ENCODE measurements at regions not wholly inside any gene's neighbourhood (a gene's known extent, or its start where the extent isn't known, plus 50 kb on each side); places are given as distances from the start of the nearest gene placed in this dataset.
"Not testable (repeated sequence)": the region's sequence is repeated elsewhere in the genome, so short reads cannot be mapped to it uniquely, and the experiment has no call there.

DNA sequence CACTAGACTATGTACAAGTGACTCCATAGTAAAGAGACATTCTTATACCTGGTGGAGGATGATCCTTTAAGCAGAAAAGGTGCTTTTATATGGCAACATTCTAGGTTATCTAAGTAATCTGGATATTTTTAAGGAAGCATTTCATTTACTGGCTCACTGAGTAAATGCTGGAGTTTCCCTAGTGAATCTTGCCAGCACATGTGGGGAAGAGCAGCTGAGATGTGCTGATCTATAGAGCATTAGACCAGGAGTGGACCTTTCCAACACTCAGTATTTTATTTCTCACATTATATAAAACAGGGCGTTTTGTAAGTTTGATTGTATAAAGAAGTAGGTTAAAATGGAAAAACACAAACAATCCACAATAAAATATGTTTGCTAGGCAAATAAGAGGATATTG lies 478.5 kb downstream of the ATP23 start:
- no peak for DNase-seq (ENCODE audit: low spot score)

DNA sequence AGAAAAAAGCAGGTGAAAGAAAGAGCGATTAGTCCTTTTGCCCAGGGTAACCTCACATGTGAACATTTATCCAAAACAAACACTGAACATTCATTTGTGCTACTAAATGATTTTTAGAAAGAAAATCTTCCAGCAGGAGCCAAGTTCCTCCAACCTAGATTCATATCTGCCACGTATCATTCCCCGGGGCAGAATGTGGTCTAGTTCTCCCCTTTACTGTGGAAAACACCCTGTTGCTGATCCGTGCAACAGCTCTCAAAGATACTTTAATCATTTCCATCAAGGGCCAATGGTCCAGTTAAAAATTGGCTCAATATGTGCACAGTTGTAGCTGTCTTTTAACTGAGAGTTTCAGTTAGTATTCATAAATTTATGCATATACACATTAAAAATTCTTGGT lies 479.1 kb downstream of the ATP23 start:
- DNase-seq (ENCODE audit: low spot score) = no peak

DNA sequence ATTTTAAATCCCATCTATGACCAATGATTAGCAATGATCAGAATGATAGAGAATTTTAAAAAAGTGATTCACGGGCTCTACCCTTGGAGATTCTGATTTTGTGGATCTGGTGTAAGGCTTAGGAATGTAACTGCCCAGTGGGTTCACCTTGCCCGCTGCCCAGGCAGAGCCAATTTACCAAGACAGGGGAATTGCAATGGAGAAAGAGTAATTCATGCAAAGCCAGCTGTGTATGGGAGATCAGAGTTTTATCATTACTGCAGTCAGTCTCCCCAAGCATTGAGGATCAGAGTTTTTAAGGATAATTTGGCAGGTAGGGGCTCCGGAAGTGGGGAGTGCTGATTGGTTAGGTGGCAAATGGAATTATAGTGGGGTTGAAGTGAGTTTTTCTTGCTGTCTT lies 480.6 kb downstream of the ATP23 start:
- no peak for DNase-seq (ENCODE audit: low spot score)

DNA sequence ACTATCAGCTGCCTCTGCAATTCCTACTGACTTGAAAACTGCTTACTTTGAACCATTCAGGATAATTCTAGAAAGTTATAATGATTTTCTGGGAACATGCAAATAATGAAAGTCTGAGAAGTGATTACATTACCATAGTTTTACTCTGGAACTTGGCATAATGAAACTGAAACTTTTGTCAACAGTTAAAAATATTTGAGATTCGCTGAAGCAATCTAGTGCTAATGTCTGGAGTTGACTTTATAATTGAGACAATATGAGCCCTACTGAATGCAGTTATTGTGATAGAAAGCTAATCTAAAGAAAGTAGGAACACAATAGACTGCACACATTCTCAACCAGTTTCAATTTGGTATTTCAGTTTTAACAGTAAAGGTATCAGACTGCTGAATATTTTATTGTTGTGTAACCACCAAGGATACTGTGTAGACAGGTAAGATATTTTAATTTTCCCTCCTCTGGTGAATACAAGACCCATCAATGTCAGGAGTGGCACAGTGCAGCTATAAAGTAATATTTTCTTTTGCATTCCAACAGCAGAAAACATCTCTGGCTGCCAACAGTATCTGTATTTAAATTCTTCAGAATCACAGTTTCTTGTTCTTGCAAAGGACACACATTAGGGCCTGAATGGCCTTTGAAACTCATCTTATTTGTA lies 483.5 kb downstream of the ATP23 start:
- DNase-seq (ENCODE audit: low spot score) = no peak

DNA sequence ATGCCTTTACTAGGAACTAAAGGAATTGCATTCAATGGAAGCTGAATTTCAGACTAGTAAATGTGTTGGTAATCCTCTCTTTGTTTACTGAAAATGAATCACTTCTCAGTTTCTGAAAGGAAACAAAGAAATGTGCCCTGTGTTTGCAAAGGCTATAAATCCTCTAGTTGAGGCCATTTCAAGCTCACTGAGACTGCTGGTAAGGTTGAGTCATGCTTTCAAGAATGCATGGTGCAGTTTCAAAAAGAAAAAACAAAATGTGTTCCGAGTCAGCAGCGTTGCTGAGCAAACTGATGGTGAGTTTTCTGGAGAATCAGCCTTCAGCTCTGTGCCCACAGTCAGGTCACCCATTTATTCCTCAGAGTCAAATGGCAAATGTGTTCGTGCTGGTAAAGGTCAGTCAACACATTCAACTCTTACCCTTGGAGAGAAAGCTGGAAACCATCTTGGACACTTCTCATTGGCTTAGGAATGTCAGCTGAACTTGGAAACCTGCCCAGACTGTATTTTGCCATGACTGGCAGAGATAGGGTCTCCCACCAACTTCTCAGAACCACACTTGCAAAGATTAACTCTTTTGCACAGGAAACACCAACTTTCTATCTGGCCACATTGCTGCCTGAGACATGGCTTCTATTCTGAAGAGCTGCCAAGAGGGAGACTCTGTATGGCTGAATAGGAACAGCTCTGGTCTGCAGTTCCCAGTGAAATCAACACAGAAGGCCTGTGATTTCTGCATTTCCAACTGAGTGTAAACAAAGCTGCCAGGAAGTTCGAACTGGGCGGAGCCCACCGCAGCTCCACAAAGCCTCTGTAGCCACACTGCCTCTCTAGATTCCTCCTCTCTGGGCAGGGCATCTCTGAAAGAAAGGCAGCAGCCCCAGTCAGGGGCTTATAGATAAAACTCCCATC lies 484.4 kb downstream of the ATP23 start:
- DNase-seq (ENCODE audit: low spot score) = peak; percentile 47

DNA sequence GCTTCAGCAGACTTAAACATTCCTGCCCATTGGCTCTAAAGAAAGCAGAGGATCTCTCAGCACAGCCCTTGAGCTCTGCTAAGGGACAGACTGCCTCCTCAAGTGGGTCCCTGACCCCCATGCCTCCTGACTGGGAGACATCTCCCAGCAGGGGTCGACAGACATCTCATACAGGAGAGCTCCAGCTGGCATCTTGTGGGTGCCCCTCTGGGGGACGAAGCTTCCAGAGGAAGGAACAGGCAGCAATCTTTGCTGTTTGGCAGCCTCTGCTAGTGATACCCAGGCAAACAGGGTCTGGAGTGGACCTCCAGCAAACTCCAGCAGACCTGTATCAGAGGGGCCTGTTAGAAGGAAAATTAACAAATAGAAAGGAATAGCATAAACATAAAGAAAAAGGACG lies 485.1 kb downstream of the ATP23 start:
- not testable (repeated sequence) for DNase-seq (ENCODE audit: low spot score)

DNA sequence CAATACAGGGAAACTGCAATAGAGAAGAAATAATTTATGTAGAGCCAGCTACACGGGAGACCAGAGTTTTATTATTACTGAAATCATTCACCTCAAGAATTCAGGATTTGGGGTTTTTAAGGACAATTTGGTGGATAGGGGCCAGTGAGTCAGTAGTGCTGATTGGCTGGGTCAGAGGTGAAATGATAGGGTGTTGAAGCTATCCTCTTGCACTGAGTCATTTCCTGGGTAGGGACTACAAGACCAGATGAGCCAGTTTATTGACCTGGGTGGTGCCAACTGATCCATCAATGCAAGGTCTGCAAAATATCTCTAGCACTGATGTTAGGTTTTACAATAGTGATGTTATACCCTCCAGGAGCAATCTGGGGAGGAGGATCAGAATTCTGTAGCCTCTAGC lies 486.3 kb downstream of the LRIG3 start:
- DNase-seq (ENCODE audit: low spot score) = no peak

DNA sequence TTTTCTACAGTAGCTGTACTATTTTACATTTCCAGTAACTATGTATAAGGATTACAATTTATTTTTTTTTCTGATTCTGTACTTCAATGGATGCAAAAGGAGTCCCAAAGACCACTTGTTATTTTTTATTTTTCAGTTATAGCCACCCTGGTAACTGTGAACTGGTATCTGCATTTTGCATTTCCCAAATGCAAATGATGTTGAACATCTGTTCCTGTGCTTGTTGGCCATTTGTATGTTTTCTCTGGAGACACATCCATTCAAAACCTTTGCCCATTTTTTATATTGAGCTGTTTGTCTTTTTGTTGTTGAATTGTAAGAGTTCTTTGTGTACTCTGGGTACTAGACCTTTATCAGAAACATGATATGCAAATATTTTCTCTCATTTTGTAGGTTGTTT lies 485.6 kb downstream of the LRIG3 start:
- no peak for DNase-seq (ENCODE audit: low spot score)

DNA sequence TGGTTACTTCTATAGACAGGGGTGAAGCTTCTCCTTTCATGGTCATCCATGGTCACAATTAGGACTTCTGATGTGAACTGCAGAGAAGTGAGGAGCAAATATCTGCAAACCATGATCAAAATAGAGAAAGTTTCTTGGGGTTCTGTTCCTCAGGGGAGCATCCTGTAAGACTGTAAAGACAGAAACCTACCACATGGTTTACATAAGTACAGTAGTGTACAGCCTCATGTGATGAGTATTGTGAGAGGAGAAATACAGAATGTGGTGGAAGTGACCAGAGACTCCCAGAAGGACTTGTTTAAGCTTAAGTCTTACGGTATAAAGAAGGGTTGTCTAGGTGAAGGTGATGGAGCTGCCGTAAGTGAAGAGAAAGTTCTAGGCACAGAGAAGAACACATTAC lies 484.7 kb downstream of the LRIG3 start:
- DNase-seq (ENCODE audit: low spot score) = no peak

DNA sequence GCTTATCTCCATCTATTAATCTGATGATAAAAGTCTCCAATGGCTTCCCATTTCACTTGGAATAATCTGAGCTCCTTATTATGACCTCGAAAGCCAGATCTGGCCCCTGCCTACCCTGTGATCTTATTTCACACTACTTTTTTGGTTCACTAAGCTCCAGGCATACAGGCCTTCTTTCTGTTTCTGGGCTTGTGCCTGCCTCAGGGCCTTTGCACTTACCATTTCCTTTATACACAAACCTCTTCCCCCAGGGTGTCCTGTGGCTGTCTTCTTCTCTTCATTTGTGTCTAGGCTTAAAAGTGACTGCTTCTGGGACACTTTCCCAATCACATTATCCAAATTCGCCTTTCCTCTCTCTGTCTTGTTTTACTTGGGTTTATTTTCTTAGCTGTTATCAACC lies 478.8 kb downstream of the LRIG3 start:
- DNase-seq (ENCODE audit: low spot score) = no peak

DNA sequence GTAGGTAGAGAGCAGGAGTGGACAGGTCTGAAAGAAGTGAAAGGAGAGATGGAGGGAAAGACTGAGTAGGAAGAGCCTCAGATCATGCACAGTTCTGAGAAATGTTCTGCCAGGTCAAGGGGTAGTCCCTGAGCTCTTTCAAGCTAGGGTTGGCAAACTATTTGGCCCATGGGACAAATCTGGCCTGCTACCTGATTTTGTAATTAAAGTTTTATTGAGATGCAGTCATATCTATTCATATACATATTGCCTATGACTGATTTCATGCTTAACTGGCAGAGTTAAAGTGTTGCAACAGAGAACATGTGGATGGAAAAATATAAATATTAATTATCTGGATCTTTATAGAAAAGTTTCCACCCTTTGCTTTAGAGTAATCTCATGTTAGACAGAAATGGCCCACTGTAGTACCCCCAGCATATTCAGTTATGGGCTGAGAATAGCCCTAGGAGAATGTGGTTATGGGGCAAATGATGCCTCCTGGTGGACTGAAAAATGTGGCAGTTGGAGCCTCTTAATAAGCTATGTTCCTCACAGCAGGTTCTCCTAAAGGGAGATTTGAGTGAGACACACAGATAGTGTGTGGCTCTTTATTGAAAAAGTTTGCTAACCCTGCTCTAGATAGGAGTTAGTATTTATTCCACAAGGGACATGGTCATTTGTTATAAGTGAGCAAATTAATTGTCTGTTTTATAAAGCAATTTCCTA lies 476.9 kb downstream of the LRIG3 start:
- no peak for DNase-seq (ENCODE audit: low spot score)

DNA sequence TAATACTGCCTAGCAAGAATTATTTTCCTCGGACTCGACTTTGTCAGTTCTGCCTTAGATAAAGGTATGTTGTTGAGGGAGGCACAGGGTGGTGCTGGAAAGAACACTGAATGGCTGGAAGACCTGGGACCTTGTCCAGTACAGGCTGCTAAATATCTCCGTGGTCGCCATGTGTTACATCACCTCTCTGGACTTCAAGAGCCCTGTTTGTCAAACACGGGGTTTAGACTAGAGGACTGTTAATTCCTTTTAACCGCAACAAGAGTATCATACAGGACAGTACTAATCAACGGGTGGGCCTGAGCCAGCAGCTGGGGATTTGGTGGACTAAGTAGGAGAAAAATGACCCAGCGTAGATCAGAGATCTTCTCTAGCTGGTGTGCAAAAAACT lies 476.3 kb downstream of the LRIG3 start:
- no peak for DNase-seq (ENCODE audit: low spot score)

DNA sequence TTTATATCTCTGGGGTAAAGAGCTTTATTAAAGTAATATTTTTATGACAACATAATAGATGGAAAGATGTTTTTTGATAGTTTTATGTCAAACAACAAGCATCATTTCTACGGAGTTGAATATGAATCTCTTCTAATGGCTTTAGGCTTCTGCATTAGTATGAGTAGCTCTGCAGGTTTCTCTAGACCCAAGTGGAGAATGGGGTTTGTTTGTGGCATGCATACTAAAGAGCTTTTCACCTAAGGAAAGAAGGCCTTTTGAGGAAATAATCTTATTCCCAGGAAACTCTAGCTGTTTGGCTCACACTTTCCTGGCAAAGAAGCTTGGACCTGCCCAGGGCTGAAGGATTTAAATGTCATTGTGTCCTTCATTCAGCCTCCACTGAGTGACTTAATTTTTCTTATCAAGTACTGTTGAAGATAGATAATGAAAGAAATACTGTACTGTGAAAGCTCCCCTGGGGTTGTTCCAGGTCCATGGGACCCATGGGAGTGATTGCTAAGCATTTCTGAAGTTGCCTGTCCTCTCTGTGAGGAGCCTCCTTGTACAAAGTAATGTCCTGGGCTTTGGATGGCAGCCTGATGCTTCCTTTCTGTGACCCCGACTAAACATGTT lies 469.3 kb downstream of the LRIG3 start:
- no peak for DNase-seq (ENCODE audit: low spot score)

DNA sequence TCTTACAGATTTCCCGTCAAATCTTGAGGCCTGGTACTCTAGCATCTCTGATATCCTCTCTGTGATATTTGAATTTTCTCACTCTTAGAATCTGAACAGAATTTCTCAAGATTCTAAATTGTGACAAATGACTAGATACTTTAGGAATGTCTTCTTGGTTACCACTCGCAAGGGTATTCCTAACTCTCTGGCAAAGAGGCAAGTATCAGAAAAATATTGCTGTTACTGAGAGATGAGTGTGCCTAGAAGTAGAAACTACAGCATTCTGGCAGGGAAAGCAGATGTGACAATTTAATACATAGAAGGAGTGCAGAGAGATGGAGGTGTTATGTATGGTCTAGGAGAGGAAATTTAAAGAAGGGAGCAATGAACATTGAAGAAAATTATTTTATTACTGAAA lies 467.8 kb downstream of the LRIG3 start:
- DNase-seq (ENCODE audit: low spot score) = no peak

DNA sequence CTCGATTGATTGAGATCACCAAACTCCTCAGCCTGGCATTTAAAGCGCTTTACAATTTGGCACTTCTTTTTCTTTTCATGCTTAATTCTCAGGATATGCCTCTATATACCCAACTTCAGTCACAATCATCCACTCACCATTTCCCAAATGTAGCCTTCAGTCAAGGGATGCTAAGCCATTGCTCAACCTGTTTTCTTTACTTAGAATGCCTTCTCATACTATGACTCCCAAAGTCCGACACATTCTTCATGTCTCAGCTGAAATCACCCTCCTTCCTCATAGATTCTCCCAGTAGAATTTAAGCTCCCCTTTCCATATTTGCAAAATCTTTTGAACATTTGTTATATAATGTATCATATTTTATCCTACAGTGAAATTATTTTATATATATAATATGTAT lies 467.0 kb downstream of the LRIG3 start:
- DNase-seq (ENCODE audit: low spot score) = no peak

DNA sequence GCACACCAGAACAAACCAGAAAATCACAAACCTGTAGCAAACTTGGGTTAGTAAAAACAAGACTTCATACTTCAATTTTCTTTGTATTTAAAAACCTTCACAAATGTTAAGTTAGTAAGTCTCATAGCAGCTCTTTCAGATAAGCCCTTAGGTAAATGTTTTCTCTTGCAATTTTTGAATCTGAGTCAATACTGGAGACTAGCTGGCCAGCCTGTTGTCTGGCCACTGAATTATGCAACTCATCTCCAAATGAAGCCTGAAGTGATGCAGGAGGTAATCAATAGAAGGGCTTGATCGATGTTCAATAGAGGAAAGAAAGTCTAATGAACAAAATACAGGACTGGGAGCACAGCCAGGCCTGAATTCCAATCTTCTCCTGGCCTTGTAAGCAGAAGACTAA lies 465.2 kb downstream of the LRIG3 start:
- no peak for DNase-seq (ENCODE audit: low spot score)

DNA sequence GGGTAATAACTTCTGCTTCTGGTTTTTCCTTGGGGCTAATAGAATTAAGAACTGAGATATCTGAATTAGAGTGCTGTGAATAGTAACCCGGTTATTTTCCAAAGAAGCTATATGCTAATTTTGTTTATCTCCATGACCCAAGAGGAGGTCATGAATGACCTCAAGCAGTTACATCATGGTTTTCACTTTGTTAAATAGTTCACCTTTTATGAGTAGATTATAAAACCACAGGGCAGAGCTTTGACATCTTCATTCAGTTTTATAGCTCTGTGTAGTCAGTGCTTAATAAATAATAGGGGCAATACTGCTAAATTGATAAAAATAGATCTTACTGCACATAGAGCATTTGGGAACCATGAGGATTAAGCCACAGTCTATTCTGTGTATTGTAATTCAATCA lies 462.2 kb downstream of the LRIG3 start:
- DNase-seq (ENCODE audit: low spot score) = no peak

DNA sequence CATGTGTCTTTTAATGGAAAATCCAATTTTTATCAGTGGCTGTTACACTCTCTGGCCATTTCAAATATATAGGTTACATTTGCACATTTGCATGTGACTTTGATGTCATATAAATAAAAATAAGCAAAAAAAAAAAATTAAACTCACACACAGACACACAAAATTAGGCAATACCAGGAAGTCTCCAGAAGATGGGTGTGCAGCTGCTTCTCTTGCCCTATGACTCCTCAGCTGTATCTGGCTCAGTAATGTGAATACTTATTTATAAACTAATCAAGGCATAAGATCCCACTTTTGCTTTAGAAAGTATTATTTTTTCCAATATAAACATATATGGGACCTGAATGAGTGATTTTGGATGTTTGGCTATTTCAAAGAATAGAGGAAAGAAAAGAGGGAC lies 461.1 kb downstream of the LRIG3 start:
- DNase-seq (ENCODE audit: low spot score) = no peak

DNA sequence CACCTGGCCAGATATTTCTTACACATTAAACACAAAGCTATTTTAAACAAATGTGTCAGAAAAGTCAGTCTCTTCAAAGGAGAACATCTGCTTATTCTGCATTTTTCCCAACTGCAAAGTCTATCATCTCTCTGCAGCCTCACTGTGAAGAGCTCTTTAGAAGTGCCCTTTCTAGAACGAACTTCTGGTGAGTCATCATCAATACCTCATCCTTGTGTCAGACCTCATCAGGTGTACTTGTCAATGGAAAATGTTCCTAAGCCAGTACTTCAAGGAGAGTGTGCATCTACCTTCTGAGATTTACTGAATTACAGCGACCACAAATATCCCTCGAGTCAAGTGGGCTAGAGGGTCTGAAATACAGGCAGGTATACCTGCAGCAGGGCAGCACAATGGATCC lies 457.3 kb downstream of the LRIG3 start:
- DNase-seq (ENCODE audit: low spot score) = no peak

DNA sequence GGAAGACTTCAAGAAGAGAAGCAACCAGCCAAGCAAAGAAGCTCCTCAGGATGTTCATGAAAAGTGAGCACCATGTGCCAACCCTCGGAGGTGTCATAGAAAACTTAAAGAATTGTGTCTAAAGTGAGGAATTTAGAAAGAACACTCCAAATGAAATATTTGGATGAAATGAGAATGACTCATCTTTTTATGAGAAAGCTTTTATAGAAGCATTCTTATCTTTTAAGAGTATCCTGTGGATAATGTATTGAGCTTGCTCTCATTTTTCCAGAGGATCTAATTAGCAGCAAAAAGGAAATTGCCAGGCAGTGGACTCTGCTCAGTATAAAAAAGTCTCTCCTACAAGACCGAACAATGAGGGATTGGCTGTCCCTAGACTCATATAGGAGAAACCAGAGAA lies 454.9 kb downstream of the LRIG3 start:
- DNase-seq (ENCODE audit: low spot score) = no peak

DNA sequence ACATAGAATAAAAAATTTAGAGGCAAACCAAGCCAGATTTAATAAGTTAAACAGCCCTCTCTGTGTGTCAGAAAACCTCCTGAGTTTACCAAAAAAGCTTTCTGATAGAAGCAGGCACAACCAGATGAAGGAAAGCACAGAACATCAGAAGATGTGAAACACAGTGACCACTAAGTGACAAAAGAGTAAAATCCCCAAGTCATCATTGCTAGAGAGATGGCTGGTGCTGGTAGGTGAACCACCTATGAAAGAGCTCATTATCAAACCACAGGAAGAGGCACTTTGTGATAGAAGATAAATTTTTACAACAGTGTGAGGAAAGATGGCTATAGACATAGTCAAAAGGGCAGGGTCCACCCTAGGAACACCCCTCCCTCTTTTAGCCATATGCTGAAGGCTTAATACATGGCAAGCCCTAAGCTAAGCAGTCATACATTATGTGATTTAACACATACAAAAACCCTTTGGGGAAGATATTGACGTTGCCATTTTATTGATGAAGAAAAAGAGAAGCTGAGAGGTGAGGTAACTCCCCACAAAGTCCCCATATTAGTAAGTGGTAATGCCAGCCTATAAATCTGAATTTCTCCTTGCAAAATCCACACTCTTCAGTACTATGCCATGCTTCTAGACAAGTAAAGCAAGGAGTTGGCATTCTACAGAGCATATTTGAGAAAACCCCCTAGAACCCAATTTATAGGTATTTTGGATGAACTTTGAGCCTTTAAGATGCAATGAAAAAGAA lies 449.9 kb downstream of the LRIG3 start:
- DNase-seq (ENCODE audit: low spot score) = no peak

DNA sequence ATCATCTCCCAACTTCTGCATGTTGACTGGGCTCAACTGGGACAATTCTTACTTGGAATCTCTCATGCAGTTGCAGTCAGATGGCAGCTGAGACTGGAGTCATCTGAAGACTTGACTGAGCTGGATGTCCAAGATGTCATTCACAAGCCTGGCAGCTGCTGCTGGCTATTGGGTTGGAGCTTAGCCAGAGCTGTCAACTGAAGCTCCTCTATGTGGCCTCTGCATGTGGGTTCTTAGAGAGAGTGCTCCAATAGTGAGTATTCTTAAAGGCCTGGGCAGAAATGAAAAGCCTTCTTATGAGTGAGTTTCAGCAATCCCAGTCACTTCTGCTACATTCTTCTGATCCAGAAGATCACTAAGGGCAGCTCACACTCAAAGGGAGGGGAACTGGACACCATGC lies 440.9 kb downstream of the LRIG3 start:
- DNase-seq (ENCODE audit: low spot score) = no peak
